Hematopoietic multipotent progenitor cell treated with erythropoietin and hydrocortisone succinate and interleukin-3 and kit ligand, for 17 days (in vitro differentiated cells): ENCODE measurements at regions not wholly inside any gene's neighbourhood (a gene's known extent, or its start where the extent isn't known, plus 50 kb on each side); places are given as distances from the start of the nearest gene placed in this dataset.

Experiments used
- DNase-seq: peaks from one replicate; pipeline ENCODE4 v3.0.0-alpha.2; 2015; ENCODE audit warnings: low spot score

DNA sequence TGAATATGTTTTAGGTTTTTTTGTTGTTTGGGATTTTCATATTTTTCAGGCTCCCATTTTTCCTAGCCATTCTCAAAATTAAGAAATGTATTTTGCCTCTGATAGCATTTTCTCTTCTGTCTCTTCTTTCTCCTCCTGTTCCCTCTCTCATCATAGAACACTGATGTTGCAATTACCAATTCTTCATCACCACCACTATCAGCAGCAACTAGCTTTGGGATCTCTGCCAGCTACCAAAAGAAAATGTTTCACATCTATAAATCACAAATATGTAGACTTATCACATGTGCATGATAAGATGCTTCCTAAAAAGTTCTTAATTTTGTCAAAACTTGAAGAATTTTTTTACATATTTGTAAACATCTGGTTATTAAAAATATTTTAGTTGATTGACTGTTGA is 887.1 kb downstream of the MAT2B start:
- DNase-seq, result no peak

- no peak for DNase-seq
These were observed 889.3 kb downstream of the MAT2B start for GRCh38 chr5:164394686-164395194.

GRCh38 chr5:164412531-164412930 is 907.1 kb downstream of the MAT2B start:
- DNase-seq, result no peak

DNA sequence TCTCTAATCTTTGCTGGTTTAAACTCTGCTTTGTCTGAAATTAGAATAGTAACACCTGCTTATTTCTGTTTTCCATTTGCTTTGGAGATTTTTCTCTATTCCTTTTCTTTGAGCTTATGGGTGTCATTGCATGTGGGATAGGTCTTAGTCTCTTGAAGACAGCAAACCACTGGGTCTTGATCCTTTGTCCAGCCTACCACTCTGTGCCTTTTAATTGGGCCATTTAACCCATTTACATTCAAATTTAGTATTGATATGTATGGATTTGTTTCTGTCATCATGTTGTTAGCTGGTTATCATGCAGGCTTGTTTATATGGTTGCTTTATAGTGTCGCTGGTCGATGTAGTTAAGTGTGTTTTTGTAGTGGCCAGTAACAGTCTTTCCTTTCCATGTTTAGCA is 914.7 kb downstream of the MAT2B start:
- no peak for DNase-seq

GRCh38 chr5:164422400-164422799 is 917.0 kb downstream of the MAT2B start:
- no peak for DNase-seq

DNA sequence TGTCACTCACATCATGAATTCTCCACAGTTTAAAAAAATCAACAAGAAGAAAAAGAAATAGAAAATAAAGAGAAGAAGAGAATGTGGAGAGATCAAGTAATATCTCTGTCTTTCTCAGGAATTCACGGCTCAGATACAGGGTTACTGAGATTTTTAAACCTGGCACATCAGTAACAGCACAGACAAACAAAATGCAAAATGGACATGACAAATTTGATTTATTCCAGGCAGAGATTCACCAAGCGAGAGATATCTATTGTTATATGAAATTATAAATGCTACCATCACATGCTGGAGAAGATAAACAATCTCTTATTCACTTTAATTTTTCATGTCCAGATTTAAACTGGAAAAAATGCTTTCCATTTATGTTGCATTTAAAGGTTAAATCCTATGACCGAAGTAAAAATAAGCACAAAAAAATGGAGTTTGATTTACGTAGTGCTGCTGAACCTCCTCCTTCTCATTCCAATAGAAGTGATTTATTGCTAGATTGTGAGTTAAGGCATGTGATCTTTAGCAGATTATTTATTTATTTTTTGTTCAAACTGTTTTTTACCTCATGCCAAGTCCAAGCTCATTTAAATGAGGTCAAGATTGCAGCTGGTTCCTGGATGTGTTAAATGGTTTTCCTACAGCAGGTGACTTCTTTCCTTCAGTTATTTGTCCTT is 926.4 kb downstream of the MAT2B start:
- DNase-seq, result no peak

GRCh38 chr5:164433106-164433870 is 927.9 kb downstream of the MAT2B start:
- no peak for DNase-seq

- no peak for DNase-seq
These were observed 930.2 kb downstream of the MAT2B start for GRCh38 chr5:164435576-164435975.

- DNase-seq, result no peak
These were observed 934.4 kb downstream of the MAT2B start for GRCh38 chr5:164439799-164440198.

- no peak for DNase-seq
These were observed 944.0 kb downstream of the MAT2B start for GRCh38 chr5:164449460-164449859.

DNA sequence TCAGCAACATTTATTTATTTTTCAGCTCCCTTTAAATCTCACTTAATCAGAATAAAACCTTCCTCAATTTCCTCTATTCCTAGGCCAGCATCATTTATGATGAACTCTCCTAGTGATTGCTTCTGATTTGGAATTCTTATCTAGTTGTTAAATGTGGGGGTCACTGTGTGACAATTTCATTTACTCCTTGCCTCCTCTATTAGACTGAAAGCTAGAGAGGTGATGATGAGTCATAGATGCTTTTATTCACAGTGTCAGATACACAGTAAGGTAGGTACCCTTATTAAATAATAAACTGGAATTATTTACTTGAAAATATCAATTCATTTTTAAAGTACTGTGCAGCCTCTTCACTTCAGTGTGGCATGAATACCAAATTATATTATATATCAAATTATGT is 960.6 kb downstream of the MAT2B start:
- no peak for DNase-seq

DNA sequence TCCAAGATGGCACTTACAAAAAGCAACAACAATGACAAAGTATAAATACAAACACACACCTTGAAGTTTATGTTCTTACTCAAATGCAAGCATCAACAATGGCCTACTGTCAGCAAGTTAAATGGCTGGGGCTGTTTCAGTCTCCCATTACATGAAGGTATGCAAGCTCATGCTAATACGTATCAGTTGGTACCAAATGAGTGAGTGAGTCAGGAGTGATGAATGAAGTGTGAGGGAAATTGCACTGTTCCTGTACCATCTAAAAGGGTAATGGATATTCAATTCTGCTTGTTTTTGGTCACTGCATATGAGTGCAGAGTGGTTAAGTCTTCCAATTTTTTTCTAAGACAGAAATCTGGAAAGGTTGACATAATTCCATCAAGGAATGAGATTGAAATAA is 964.9 kb downstream of the MAT2B start:
- DNase-seq, result no peak

DNA sequence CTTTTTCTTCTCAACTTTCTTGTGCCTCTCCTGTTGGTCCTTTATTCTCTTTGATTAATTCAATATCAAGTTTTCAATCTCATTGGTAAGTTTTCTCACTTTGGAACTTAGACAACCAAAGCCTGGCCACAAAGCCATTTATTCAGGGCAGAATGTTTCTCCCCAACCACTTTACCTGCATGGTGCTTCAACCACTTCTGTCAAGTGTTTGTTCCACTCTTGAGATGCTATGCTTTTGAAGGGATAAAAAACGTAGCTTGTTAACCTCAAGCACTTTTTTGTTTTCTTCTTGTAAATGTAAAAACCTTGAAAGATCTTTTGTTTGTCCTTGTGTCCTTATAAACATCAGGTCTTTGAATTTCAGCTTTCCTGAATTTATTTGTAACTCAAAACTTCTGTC is 966.7 kb downstream of the MAT2B start:
- DNase-seq, result no peak

DNA sequence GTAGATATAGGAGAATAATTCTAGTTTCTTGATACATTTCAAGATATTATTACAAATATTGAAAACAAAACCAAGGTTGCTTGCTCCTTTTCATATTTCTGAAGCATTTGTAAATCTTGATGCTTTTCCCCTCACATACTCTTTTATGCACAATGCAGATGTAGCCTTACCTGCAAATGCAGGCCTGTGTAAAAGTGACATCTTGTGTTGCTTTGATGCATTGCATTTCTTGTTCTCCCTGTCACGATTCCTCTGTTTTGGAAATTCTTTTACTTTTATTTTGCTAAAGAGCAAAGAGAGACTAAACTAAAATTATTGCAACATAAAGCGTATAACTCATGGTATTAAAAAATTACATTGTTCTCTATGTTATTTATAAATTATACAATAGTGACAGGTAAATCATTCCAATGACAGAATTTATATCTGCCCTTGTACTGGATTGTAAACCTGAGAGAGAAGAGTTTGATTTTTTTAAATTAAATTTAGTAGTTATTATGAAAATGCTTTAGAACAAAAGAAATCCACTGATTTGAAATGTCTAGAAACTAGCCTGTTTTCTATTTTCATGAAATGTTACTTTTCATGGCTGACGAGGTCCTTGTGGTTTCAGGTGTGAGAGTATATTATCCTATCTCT is 970.0 kb downstream of the MAT2B start:
- DNase-seq, result no peak

DNA sequence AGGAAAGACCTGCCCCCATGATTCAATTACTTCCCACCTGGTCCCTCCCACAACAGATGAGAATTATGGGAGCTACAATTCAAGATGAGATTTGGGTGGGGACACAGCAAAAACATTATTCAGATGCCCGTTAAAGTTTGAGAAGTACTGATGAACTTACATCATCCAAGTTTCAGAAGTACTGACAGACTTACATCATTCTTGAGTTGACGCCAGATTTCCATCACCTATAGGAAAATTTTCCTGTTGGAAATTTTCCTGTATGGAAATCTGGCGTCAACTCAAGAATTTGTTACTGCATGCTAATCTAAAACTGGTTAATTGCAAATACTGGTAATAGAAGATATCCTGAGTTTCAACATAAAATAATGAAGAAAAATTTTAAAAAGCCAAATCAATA is 975.9 kb downstream of the MAT2B start:
- DNase-seq, result no peak

DNA sequence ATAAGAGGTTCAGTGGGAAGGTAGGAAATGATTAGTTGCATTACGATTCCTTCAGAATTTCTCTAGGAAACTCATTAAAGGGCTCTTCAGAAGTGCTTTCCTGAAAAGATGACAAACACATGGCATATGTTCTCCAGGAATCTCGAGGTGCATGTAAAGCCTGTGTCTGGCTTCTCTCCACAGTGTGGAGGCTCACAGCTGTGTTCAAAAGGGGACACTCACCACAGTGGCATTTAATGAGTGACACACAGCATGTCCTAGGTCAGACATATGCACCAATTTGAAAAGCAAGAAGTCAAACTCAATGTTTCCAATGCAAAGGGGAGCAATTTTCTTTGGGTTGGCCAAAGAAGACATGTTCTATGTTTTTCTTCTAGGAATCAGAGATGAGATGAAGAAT is 976.9 kb downstream of the MAT2B start:
- no peak for DNase-seq

GRCh38 chr5:164484948-164485347 is 979.5 kb downstream of the MAT2B start:
- no peak for DNase-seq

DNA sequence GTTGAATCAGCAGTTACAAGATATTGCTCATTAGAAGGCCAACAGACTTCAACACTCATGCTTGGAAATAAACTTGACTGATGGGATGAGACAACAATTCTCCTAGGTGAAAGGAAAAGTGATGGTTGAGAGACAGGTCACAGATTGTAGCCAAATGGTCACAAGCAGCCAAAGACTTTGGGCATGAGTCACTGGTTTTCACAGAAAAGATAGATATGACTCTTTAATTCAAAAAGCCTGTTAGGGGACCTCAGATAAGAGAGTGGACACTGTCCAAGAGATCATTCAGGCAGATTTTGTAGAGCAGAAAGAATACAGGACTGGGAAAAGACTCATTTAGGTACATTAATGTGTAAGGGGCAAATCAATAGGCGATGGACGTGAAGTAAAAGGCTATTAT is 982.5 kb downstream of the MAT2B start:
- no peak for DNase-seq

DNA sequence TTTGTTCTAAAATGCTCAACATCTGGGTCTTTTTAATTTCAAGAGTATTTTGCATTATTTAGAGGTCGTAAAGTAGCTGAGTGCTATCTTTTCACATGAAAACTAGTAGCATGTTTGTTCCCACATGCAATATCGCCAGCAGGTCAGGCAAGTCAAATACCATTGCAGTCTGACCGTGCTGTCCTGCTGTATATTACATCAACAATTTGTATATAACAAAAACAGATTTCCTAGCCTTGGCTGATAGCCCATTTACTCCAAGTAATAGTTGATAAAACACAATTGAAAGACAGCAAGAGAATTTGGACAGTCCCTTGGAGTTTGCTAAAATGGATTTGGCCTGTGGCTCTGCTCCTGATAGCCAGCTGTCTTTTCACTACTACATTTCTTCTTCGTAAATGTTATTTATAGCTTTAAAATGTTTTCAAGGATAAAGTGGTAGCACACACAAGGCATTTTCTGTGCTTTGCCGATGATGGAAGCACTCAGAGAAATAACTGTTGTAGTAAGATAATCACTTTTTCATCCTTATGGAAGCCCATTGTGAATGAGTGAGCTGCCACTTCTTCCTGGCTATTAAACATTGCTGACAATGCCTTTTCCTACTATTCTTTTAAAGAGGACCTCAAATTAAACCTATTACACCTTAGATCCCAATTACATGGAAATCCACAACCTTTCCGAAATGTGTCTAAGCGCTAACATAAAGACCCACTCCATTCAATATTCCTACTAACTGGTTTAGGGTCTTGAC is 992.1 kb downstream of the MAT2B start:
- no peak for DNase-seq

DNA sequence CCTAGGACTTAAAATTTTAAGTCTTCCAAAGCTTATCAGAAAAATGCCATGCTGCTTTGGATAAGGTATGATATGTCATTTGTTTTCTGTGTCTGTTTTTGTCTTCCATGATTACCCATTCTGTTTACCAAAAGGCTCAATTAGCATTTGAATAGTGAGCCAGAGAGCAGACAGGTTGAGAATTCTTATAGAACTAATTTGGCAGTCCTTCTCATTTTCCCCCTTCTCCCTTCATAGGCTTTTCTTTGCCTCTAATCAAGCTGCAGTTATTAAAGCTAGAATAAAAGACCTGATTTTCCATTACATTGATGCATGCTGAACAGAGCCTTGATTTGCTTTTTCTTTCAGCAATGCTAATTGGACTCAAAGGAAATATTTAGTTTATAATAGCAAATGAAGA is 993.0 kb downstream of the MAT2B start:
- DNase-seq, result no peak

GRCh38 chr5:164500856-164501255 is 995.4 kb downstream of the MAT2B start:
- DNase-seq, result no peak

DNA sequence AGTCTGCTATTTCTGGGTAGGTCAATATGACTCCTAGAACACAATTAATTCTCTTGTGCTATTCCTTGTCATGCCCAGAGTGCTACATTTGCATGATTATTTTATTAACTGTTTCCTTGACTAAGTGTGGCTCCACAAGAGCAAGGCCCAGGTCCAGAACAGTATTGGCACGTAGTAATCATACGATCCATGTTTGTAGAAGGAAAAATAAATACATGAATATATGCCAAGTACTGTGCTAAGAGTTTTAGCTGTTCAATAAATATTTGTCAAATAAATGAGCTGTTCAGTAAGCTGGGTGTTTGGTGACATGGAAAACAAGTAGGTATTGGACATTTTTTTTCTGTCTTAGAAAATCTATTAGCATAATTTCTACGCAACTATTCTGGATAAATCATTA is 995.9 kb downstream of the MAT2B start:
- no peak for DNase-seq
